Stimulated activated CD4-positive, alpha-beta T cell treated with anti-CD3 and anti-CD28 coated beads, Interleukin-12 subunit alpha, Interleukin-12 subunit beta, amount 100 ng/mL, for 48 hours (primary cell): ENCODE measurements at regions not wholly inside any gene's neighbourhood (a gene's known extent, or its start where the extent isn't known, plus 50 kb on each side); places are given as distances from the start of the nearest gene placed in this dataset.

Experiments
- DNase-seq, 3 donors: peaks; one replicate each; pipeline ENCODE4 v3.0.0-alpha.2; 2020; ENCODE audit warnings: low read depth in 2 of 3, low spot score in 1 of 3

DNA sequence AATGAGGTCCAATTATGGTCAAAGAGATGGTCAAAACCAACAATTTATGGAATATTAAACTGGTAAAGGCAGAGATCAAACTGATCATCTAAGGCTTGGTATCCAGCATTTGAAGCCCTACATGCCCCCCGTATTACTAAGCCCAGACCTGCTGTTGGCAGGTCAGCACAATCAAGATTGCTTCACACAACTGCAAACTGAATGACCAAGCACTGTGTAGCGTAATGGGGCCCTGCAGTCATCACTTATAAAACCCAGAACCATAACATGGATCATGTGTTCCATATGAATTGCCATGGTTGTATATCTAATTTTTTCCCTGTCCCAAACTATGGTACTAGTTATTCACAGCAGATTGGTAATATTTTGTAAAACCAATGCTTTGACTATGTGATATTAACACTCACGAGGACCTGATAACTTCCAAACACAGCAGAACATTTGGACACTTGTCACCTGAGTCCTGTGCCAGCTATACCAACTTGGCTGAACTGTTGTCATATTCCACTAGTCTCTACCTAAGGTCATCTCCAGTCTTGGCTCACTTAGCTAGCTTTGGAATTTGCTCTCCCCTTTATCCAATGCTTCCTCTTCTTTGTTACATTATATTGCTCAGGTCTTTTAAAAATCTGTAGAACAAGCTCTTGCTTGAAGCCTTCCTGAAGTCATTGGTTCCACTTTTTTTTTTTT, 81.7 kb upstream of the HMHB1 start:
- DNase-seq, result no peak

DNA sequence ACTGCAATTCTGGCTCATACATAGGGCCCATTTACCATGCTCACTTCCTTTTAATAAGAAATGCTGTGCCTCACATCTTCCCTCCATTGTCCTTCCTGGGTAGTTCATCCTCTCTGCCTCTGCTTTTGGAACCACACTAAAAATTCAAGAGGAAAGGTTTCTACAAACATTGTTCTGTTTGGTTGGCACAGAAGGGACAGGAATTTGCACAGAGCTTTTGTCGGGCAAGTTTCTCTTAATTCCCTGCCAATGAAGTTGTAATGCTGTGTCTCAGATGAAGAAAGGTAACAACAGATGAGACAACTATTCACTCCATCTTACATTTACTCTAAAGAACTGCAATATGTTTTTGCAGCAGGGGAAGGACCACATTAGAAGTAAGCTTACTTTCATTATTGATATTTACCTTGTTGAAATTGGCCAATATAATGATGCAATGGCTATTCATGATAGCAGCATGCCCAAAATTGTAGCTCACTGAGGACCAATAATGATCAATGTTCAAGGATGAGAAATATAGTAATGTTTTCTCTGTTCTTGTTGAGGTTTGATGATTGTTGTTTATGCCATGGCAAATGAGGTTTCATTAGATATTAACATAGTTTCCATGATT, 82.5 kb upstream of the HMHB1 start:
- no peak for DNase-seq

DNA sequence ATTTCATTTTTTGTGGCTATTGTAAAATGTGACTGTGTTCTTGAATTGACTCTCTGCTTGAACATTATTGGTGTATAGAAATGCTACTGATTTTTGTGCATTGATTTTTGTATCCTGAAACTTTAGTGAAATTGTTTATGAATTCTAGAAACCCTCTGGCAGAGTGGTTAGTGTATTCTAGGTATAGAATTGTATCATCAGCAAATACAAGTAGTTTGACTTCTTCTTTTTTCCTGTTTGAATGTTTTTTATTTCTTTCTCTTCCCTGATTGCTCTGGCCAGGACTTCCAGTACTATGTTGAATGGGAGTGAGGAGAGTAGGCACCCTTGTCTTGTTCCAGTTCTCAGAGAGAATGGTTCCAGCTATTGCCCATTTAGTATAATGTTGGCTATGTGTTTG, 88.8 kb upstream of the HMHB1 start:
- DNase-seq, result no peak

DNA sequence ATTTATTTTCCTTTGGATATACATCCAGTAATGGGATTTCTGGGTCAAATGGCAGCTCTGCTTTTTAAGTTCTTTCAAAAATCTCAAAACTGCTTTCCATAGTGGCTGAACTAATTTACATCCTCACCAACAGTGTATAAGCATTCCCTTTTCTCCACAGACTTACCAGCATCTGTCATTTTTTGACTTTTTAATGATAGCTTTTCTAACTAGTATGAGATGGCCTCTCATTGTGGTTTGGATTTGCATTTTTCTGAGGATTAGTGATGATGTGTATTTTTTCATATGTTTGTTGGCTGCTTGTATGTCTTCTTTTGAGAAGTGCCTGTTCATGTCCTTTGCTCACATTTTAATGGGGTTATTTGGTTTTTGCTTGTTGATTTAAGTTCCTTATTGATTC, 90.0 kb upstream of the HMHB1 start:
- DNase-seq, result no peak

DNA sequence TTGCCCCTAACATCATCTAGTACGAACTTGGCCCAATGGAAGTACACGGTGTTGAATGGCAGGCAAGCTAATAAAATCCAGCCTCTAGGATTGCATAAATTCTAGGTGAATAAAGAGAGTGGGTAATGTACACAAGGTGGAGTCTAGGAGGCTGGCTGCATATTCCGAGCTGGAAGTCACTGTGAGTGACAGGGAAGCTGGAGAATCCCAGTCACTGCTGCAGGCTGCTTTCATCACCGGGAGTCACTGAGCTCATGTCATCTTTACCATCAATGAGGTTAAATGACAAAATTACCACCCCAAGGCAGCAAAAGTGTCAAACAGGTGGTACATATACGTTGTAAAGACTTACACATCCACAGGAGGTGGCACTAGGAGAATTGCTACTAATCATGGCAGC, 91.3 kb upstream of the HMHB1 start:
- DNase-seq, result no peak

DNA sequence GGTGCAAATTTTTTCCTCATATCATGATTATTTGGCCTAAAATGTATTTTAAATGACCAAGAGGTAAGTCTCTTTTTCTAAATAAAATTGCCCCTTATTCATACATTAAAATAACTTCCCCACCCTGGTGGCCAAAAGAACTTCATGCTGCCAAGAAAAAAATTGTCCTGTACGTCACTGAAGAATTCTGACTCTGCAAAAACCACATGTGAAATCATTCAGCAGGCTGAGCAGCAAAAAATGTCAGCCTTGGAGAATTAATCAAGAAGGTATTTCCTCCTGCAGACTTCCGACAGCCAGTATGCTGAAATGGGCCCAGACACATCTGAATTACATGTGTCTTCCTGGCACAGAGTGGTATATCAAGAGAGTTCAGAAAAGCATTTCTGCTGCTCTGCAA, 94.6 kb upstream of the HMHB1 start:
- DNase-seq, result no peak

DNA sequence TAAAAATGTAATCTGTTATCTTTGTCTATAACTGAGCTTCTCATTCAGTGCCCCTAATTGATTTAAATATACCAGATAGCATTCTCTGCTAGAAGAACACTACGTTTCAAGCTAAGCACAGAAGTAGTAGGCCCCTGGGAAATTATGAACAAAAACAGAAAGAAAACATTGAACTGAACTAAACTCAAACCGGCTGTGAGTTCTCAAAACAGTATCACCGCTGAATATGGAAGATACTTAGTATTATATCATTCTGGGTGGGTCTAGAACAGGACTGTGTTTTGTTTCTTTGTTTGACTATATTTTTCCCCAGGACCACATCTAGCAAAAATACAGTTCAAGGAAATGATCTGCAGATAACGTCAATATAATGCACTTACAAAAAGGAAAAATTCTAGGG, 95.1 kb upstream of the HMHB1 start:
- DNase-seq, result no peak

DNA sequence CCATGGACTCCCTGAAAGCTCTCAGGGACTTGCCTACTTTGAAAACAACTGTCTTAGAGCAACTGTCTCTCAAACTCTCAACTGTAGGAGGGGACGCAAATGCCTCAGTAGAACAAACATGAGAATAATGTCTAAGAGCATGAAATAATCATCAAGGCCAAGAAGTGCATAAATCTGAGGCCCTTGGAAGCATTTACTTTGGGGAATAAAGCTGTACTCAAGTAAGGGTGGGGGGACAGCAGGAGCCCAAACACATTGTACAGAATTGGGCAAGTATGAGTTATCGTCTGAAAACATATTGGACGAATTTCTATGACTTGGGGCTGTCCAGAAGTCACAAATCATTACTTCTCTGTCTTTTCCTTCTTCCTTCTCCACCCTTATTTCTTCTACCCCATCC, 96.3 kb upstream of the HMHB1 start:
- no peak for DNase-seq

DNA sequence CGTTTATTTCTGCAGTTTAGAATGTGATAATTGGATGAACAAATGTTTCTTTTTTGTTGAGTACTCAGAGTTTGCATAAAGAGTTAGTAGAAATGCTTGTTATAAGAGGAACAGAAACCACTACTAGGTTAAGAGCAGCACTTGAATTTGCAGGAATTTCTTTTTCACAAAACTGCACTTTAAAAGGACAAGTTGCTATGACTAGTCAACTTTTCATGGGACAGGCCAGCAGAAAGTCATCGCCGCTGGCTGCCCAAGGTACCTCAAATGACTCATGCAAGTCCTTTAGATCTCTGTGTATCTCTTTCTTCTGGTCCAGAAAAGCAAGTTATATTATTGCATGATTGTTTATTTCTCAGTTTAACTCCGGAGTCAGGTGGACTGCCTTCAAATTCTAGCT, 97.3 kb upstream of the HMHB1 start:
- no peak for DNase-seq

DNA sequence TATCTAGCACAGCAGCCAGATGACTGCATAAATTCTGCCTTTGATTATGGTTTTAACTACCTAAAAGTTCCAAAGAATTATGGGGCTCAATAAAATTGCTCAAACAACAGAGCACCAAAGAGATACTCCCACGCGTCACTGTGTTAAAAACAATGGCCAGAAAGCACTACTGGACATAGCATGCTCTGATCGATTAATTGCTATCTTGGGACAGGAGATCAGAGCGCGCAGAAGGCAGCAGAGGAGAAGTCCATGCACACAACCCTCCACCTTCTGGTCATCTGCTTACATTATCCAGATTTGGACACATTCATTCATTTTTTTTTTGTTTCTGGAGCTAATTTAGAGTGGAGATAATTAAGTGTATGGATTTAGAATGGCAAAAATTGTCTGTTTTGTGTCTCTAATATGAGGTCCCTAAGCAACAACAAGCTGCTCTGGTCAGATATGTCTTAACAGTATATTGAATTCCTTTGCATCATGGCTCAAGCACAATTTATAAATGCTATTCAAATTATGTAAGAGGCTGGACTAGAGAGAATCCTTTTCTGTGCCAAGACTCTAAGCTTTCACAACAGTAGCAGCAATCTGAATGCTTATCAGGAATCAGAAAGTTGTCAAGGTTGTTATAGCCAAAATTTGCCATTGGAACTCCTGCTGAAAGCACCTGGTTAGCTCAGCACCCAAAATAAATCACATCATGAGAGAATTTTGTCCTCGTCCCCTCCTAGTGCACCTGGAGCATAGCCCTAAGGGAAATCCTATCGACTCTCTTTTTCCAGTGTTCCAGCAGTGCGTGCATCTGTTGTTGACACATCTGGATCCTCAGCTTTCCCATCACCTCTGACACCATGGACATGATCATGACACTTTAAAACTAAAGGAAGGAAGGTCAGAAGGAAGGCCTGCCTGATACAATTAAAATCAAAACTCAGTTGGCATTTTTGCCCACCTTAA, 98.6 kb upstream of the HMHB1 start:
- no peak for DNase-seq

DNA sequence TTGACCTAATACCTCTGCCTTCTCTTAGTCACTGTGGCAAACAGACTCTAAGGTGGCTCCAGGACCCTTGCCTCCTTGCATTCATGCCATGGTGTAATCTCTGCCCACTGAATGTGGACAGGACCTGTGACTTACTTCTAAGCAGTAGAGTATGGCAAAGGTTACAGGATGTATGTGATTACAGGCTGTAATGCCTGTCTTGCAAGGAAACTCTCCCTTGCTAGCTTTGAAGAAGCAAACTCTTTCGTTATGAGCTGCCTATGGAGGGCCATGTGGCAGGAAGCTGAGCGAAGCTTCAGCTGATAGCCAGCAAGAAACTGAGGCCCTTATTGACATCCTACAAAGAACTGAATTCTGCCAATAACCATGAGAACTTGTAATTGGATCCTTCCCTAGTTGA, 103.3 kb upstream of the HMHB1 start:
- DNase-seq, result no peak

DNA sequence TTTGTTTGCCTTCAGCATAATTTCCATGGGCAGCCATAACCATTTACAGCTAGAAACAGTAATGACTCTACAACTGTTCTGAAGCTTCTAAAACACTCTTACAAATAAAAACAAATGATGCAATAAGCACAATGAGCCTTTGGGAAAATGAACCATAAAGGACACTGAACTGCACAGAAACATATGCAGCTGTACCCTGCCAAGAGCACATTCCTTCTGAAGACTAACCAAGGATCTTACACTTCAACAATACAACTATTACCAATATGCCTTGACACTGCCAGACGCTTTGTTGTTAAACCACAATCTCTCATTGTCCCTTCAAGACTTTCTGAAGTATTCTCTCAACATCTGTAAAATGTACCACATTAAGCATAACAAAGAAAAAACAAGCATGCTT, 104.2 kb upstream of the HMHB1 start:
- DNase-seq, result no peak

DNA sequence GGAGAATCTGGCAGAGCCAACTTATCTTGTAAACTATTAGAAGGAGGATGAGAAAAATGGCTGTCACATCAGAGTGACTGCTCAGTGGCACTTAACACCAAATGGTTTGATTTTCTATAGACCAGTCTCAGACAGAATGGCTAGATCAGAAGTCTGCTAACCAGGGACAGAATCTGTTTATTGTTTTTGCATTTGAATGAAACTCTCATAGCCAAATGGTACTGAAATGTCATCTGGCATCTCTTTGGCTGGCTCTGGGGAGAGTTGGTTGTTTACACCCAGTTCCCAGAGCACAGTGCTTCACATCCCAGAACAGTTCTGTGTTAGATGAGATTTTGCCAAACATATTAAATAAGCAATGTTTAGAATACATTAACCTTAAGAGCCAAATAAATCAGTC, 106.6 kb upstream of the HMHB1 start:
- no peak for DNase-seq

DNA sequence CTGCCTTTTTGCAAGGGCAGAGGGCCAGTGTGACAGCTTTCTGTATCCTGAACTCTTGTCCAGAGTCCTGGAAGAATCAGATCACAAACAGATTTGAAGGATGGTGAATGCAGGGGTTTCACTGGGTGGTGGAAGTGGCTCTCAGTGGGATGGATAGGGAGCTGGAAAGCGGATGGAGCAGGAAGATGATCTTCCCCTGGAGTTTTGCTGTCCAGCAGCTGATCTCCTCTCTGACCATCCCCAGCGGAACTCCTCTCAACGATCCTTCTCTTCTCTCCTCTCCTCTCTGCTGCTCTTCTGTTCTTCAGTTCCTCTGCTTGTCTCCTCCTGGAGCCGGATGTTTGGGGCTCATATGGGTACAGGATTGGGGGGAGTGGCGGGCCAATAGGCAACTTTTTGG, 108.3 kb upstream of the HMHB1 start:
- DNase-seq, result no peak

DNA sequence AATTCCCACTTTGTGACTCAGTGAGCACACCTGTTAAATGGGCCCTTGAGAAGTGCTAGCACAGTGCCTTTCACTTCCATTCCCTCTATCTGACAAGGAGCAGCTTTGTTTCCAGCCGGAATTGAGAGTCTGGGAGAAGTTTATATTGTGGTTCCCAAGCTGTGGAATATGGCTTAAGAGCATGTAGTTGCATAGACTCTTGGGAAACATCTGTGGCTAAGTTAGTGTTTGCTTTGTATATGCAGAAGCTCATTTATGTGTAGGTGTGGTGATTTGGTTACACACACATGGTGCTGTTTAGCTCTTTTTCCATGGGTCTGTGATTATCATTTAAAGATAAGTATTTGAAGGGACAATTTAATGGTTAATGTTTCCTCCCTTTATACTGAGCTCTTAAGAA, 110.5 kb upstream of the HMHB1 start:
- no peak for DNase-seq

DNA sequence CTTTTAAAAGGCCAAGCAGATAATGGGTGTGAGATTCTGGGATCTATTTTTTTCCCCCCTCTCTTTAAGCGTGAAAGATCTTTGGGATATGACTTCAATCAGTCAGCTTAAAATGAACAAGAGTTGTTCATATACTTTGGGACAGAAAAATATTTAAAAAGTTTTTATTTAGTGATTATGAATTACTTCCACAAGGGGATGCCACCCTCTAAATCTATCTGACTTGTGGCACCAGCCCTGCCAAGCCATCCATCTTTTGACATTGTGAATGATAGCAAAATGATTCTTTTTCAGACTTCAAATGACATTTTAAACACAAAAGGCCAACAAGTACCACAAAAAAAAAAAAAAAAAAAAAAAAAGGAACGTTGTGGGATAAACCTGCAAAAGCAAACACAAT, 111.0 kb upstream of the HMHB1 start:
- no peak for DNase-seq

DNA sequence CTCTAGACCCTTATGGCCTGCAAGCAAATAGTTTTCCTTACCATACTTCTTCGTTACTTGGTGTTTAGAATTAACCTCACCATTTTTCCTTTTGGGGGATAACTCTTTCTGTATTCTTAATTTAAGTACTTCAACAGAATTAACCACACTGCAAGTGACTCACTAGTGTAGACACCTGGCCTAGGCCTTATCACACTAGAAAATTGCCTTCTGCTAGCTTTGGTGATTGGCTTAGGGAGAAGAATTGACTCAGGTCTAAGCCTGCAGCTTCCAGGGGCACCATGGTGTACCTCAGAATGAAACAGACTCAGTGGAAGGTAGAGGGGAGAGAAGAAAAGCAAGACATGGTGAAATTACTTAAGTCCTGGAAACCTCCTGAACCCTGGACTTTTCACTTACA, 112.8 kb upstream of the HMHB1 start:
- DNase-seq, result peak in 1 of 3 donors; percentile 8

DNA sequence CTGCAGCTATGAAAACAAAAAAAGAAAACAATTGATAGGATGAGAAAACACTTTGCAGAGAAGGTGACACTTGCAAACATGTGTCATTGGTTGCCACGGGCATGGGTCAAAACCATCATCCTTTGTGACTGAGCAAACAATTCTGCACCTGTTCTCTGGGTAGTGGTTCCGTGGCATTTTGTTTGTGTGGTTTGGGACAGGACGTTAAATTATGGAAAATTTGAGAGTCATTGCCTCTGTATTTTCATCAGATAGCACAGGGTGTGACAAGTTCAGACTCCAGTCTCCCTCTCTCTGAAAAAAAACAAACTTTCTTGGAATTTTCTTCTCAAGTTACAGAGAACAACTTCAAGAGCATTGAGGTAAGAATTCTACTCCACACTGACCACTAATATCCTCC, 113.4 kb upstream of the HMHB1 start:
- DNase-seq, result no peak

DNA sequence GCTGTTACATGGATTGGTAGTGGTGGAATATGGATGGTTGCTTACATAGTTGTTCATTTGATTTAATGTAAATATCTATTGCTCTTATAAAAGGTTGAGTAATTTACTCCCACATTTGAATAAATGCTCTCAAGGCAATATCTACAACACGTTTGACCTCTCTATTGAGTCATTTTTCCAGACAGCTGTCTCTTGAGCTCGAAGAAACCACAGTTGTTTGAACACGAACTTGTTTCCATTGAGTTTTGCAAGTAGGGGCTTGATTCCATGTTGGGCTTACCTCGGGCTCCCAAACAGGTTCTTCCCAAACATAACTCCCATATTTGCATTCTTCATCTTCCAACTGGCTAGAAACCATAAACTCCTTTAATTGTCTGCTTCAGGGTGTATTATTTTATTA, 115.0 kb upstream of the HMHB1 start:
- DNase-seq, result no peak

DNA sequence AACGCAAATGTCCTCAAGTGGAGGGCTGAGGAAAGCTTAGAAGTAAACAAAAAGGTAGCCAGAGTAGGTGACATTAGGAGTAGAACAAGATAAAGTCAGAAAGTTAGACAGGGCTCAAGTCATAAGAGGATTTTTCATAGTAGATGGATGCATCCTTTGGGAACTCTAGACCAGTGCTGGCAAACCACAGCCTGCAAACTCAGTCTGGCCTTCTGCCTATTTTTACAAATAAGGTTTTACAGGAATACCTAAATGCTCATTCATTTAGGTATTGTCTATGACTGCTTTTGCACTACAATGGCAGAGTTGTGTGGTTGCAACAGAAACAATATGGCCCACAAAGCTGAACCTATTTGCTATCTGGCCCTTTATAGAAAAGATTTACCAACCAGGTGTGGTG, 116.0 kb upstream of the HMHB1 start:
- no peak for DNase-seq

DNA sequence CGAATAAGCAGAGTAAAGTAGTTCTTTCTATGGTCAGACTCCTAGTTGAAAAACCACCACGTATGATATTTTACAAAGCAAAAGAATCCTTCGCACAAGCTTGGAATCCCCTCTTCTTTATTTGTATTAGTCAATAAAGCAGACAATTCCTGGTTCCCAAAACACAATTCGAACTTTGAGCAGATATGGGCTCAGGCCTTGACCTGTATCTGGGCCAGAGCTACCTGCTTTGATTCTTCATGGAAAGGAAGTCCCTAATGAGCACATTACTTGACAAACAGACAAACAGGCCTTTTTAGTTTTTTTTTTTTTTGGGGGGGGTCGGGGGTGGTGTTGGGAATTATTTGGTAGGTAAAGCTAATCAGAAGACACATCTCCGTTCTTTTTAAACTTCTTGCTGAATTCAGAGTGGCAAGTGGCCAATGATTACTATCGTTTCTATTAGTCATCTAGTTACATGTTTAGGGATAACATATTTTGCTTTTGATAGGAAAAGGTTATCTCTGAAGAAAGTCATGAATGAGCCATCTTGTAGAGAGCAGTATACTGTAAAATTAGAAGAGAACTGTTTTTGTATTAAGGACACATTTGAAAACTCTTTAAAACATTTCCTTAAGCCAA, 116.6 kb upstream of the HMHB1 start:
- no peak for DNase-seq

DNA sequence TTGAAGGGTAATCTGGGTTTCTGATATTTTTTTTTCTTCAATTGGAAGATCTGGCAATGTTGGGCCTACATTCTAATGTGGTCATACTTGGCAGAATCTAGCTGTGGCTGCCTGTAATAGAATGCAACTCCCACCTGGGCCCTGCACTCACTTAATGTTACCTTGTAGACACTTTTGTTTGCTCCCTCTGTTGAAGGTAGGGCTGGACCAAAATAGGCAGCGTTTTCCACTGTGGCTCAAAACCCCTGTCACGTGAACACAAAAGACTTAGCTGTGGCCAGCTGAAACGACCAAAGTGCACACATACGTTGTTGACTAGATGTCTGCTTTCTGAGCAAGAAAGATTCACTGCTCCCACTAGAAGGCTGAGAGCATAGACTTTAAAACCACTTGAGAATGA, 117.6 kb upstream of the HMHB1 start:
- no peak for DNase-seq
